Colonic mucosa (tissue), 4 donors: ENCODE measurements at regions not wholly inside any gene's neighbourhood (a gene's known extent, or its start where the extent isn't known, plus 50 kb on each side); places are given as distances from the start of the nearest gene placed in this dataset.

Experiments
- DNase-seq: peaks from one replicate; pipeline ENCODE4 v3.0.0-alpha.2; 2020
- H3K27ac ChIP-seq: fragments of 200-600 bp; one replicate; pipeline ENCODE4 v1.8.0; 2021
- H3K27me3 ChIP-seq: fragments of 200-600 bp; one replicate; pipeline ENCODE4 v1.8.0; 2021
- H3K36me3 ChIP-seq: fragments of 200-600 bp; one replicate; pipeline ENCODE4 v1.8.0; 2021
- H3K4me1 ChIP-seq: fragments of 200-600 bp; one replicate; pipeline ENCODE4 v1.8.0; 2021; ENCODE audit warnings: mild to moderate bottlenecking
- H3K4me3 ChIP-seq: fragments of 200-600 bp; one replicate; pipeline ENCODE4 v1.8.0; 2021
- H3K9ac ChIP-seq, 2 donors: one replicate each; pipeline ENCODE4 v1.7.0; 2013; ENCODE audit warnings: control low read depth in 2 of 2, low read depth in 2 of 2, low read length in 2 of 2
- H3K9me3 ChIP-seq: fragments of 200-600 bp; one replicate; pipeline ENCODE4 v1.8.0; 2021
- CTCF ChIP-seq: fragments of 200-600 bp; IDR thresholded peaks from one replicate; pipeline ENCODE4 v1.8.0; 2022; ENCODE audit warnings: antibody characterized with exemption, mild to moderate bottlenecking
- intact Hi-C: fragments of 100-400 bp; cut with DNase I; formaldehyde crosslinking; loops from one replicate; pipeline ENCODE4 v1.14.1; 2022
- donor health status: healthy.
- donor health status: DM: no; HTN: no; CAD: no.
- donor health status: DM: no; HTN: no; CAD: no.

DNA sequence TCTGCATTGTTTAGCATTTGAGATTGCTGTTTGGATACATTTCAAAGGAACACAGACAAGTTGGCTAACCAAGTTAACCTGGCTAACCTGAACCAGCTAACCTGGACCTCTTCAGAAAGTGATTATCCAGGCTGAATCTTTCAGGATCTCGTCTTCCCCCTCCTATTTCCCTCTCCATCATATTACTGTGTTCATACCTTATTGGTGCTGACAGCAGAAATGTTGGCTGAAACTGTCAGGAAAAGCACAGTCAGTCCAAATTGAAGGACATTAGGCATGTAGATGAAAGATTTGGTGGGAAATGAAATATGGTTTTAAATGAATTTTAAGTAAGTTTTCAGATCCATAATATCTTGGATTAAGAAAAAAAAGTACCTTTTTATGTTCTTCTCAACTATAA lies 92.5 kb upstream of the NEUROD1 start:
- Histone ChIP-seq H3K36me3 (no peaks in the 10 kb centered on the region), H3K27ac (no peak overlapping the region), H3K9ac (no peak overlapping the region), H3K27me3 (no peaks in the 10 kb centered on the region), H3K4me1 (no peaks in the 10 kb centered on the region), H3K4me3 (no peak overlapping the region), H3K9me3 (no peaks in the 10 kb centered on the region)
- no peak for DNase-seq
- TF ChIP-seq CTCF = no peak
- intact Hi-C loops = no loop called here

DNA sequence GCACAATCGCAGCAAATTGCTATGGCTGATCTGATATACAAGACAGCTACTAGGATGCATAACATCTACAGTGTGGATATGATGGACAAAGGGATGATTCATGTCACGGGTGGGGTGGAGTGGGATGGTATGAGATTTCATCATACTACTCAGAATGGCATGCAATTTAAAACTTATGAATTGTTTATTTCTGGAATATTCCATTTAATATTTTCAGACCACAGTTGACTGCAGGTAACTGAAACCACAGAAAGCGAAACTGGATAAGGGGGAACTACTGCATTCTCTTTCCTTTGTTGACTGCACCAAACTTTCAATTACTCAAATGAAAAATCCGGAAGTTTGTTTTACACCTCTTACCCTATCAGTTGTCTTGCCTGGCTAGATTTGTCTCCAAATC lies 94.4 kb upstream of the NEUROD1 start:
- Histone ChIP-seq H3K9ac (no peak overlapping the region), H3K36me3 (no peaks in the 10 kb centered on the region), H3K27me3 (no peaks in the 10 kb centered on the region), H3K4me3 (no peak overlapping the region), H3K27ac (no peak overlapping the region), H3K4me1 (no peaks in the 10 kb centered on the region), H3K9me3 (no peaks in the 10 kb centered on the region)
- intact Hi-C loops = no loop called here
- no peak for DNase-seq
- no peak for TF ChIP-seq CTCF

DNA sequence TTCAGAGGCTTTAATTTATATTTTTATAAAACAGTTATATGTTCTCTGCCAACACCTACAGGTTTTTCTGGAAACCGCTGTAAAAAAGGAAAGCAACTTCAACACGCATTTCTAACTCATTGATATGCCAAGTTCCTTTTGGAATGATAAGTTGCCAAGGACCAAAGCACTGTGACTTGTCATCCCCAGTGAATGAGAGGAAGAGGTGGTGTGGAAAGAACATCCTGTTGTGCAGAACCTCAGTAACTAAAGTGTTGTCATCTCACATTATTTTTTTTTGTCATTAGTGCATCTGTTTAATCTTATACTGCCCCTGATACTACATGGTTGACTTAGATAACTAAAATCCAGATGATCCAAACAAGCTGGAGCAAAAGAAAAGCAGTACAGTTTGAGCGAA lies 96.0 kb upstream of the NEUROD1 start:
- no peak for TF ChIP-seq CTCF
- intact Hi-C loops = no loop called here
- Histone ChIP-seq H3K27me3 (no peaks in the 10 kb centered on the region), H3K4me1 (no peaks in the 10 kb centered on the region), H3K9ac (no peak overlapping the region), H3K27ac (no peak overlapping the region), H3K36me3 (no peaks in the 10 kb centered on the region), H3K9me3 (no peaks in the 10 kb centered on the region), H3K4me3 (no peak overlapping the region)
- no peak for DNase-seq

DNA sequence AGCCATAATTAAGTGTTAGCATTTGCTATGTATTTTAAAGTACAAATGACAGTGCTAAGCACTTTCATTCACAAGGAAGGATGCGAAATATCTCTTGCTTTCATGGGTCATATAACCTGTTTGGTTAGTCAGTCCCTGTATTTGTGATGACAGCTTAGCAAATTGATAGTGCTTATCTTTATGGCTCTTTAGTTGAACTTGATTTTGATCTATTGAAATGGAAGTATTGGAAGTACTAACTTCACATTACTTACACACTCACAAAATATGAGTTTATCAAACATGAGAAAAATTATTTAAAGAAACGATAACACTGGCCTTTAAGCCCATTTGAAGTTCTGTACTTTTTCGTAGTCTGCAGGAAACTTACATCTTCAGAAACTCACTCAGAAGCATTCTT lies 97.4 kb upstream of the NEUROD1 start:
- Histone ChIP-seq H3K4me3 (no peak overlapping the region), H3K4me1 (no peaks in the 10 kb centered on the region), H3K9me3 (no peaks in the 10 kb centered on the region), H3K27me3 (no peaks in the 10 kb centered on the region), H3K27ac (no peak overlapping the region), H3K9ac (no peak overlapping the region), H3K36me3 (no peaks in the 10 kb centered on the region)
- no peak for TF ChIP-seq CTCF
- intact Hi-C loops = no loop called here
- no peak for DNase-seq

DNA sequence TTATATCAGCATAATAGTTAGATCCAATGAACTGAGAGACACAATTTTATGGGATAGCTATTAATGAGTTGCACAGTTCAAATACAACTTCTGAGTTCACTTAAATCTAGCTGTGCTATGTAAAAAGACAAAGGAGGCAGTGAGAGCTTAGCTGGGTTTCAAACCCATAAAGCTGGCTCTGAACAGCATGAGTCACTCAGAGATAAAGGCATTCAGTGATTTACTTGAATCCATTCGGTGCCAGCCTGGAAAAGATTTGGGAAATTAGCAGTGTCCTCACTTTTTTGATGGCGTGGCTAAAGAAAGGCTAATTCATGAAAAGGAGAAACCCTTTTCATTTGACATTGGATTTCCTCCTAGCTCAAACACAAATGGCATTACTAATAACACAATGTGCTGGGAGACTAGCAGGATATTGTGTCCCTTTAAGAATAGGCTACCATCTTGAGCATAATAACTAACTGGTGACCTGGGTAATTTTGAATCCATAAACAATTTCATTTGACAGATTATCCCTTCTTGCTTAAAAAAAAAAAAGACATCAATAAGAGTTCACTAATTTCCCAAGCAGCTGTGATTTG lies 98.4 kb upstream of the NEUROD1 start:
- intact Hi-C loops = no loop called here
- Histone ChIP-seq H3K36me3 (no peaks in the 10 kb centered on the region), H3K9me3 (no peaks in the 10 kb centered on the region), H3K9ac (no peak overlapping the region), H3K4me1 (no peaks in the 10 kb centered on the region), H3K27ac (no peak overlapping the region), H3K4me3 (no peak overlapping the region), H3K27me3 (no peaks in the 10 kb centered on the region)
- no peak for TF ChIP-seq CTCF
- no peak for DNase-seq
